Activated CD4-positive, alpha-beta T cell treated with anti-CD3 and anti-CD28 coated beads, Interleukin-2, amount 10 ng/mL, durations not matched to agents 24 days and 14 days (primary cell): ENCODE measurements at regions not wholly inside any gene's neighbourhood (a gene's known extent, or its start where the extent isn't known, plus 50 kb on each side); places are given as distances from the start of the nearest gene placed in this dataset.

ENCODE experiments used
- DNase-seq: peaks from one replicate; pipeline ENCODE4 v3.0.0; 2022
- H3K27ac Mint-ChIP-seq: one replicate; pipeline ENCODE4 v1.8.0; 2022; ENCODE audit warnings: mild to moderate bottlenecking, mixed read lengths
- H3K27me3 Mint-ChIP-seq: one replicate; pipeline ENCODE4 v1.8.0; 2022; ENCODE audit warnings: mixed read lengths
- H3K36me3 Mint-ChIP-seq: one replicate; pipeline ENCODE4 v1.8.0; 2022; ENCODE audit warnings: low read depth, mild to moderate bottlenecking, mixed read lengths
- H3K4me1 Mint-ChIP-seq: one replicate; pipeline ENCODE4 v1.8.0; 2021; ENCODE audit warnings: mixed read lengths
- H3K4me3 Mint-ChIP-seq: one replicate; pipeline ENCODE4 v1.8.0; 2022; ENCODE audit warnings: mild to moderate bottlenecking, moderate library complexity, mixed read lengths
- H3K9me3 Mint-ChIP-seq: one replicate; pipeline ENCODE4 v1.8.0; 2021; ENCODE audit warnings: mixed read lengths
- intact Hi-C: fragments of 100-400 bp; cut with micrococcal nuclease; formaldehyde crosslinking; loops from one replicate; pipeline ENCODE4 v1.15.1; 2023

- H3K4me3 Mint-ChIP-seq = no peak overlapping the region
- intact Hi-C loops = no loop called here
- H3K27me3 Mint-ChIP-seq = peaks cover 2% of the 10 kb centered on the region
- H3K36me3 Mint-ChIP-seq = no peaks in the 10 kb centered on the region
- H3K4me1 Mint-ChIP-seq = no peaks in the 10 kb centered on the region
- H3K9me3 Mint-ChIP-seq = no peaks in the 10 kb centered on the region
- DNase-seq = no peak
- no peak overlapping the region for H3K27ac Mint-ChIP-seq
Measured at GRCh38 chr14:101466456-101467180, 94.7 kb upstream of the DIO3 start.

- H3K4me3 Mint-ChIP-seq = no peak overlapping the region
- H3K4me1 Mint-ChIP-seq = no peaks in the 10 kb centered on the region
- DNase-seq = no peak
- no peaks in the 10 kb centered on the region for H3K27me3 Mint-ChIP-seq
- H3K9me3 Mint-ChIP-seq = no peaks in the 10 kb centered on the region
- no peaks in the 10 kb centered on the region for H3K36me3 Mint-ChIP-seq
- intact Hi-C loops = no loop called here
- no peak overlapping the region for H3K27ac Mint-ChIP-seq
Measured at GRCh38 chr14:101467181-101467926, 93.9 kb upstream of the DIO3 start.

- H3K27ac Mint-ChIP-seq = no peak overlapping the region
- no peaks in the 10 kb centered on the region for H3K36me3 Mint-ChIP-seq
- intact Hi-C loops = no loop called here
- no peak overlapping the region for H3K4me3 Mint-ChIP-seq
- H3K9me3 Mint-ChIP-seq = no peaks in the 10 kb centered on the region
- no peaks in the 10 kb centered on the region for H3K4me1 Mint-ChIP-seq
- no peaks in the 10 kb centered on the region for H3K27me3 Mint-ChIP-seq
- no peak for DNase-seq
Measured at GRCh38 chr14:101469382-101470247, 91.7 kb upstream of the DIO3 start.

GRCh38 chr14:101470266-101470665, 91.0 kb upstream of the DIO3 start:
- H3K27me3 Mint-ChIP-seq = no peaks in the 10 kb centered on the region
- intact Hi-C loops = no loop called here
- no peak for DNase-seq

GRCh38 chr14:101471723-101472517, 89.4 kb upstream of the DIO3 start:
- H3K27me3 Mint-ChIP-seq = no peaks in the 10 kb centered on the region
- no peaks in the 10 kb centered on the region for H3K4me1 Mint-ChIP-seq
- no peak for DNase-seq
- intact Hi-C loops = no loop called here
- H3K36me3 Mint-ChIP-seq = no peaks in the 10 kb centered on the region
- no peak overlapping the region for H3K27ac Mint-ChIP-seq
- H3K9me3 Mint-ChIP-seq = no peaks in the 10 kb centered on the region
- no peak overlapping the region for H3K4me3 Mint-ChIP-seq

More at GRCh38 chr14:101470266-101470665, 91.0 kb upstream of the DIO3 start:
- H3K36me3 Mint-ChIP-seq = no peaks in the 10 kb centered on the region
- no peak overlapping the region for H3K4me3 Mint-ChIP-seq
- H3K27ac Mint-ChIP-seq = no peak overlapping the region
- no peaks in the 10 kb centered on the region for H3K9me3 Mint-ChIP-seq
- H3K4me1 Mint-ChIP-seq = no peaks in the 10 kb centered on the region

- intact Hi-C loops = no loop called here
- DNase-seq = no peak
- no peaks in the 10 kb centered on the region for H3K36me3 Mint-ChIP-seq
- no peaks in the 10 kb centered on the region for H3K27me3 Mint-ChIP-seq
- H3K4me3 Mint-ChIP-seq = no peak overlapping the region
- H3K4me1 Mint-ChIP-seq = no peaks in the 10 kb centered on the region
- no peaks in the 10 kb centered on the region for H3K9me3 Mint-ChIP-seq
- H3K27ac Mint-ChIP-seq = no peak overlapping the region
Measured at GRCh38 chr14:101472518-101472849, 88.8 kb upstream of the DIO3 start.

- H3K4me1 Mint-ChIP-seq = no peaks in the 10 kb centered on the region
- intact Hi-C loops = no loop called here
Measured at GRCh38 chr14:101473045-101473729, 88.1 kb upstream of the DIO3 start.

GRCh38 chr14:101473795-101474562, 87.3 kb upstream of the DIO3 start:
- intact Hi-C loops = no loop called here
- Mint-ChIP-seq H3K4me3 (no peak overlapping the region), H3K36me3 (no peaks in the 10 kb centered on the region), H3K27ac (no peak overlapping the region), H3K9me3 (no peaks in the 10 kb centered on the region), H3K4me1 (no peaks in the 10 kb centered on the region), H3K27me3 (no peaks in the 10 kb centered on the region)
- no peak for DNase-seq

More at GRCh38 chr14:101473045-101473729, 88.1 kb upstream of the DIO3 start:
- DNase-seq = no peak
- Mint-ChIP-seq H3K27me3 (no peaks in the 10 kb centered on the region), H3K4me3 (no peak overlapping the region), H3K36me3 (no peaks in the 10 kb centered on the region), H3K9me3 (no peaks in the 10 kb centered on the region), H3K27ac (no peak overlapping the region)

- intact Hi-C loops = no loop called here
- Mint-ChIP-seq H3K27ac (no peak overlapping the region), H3K27me3 (no peaks in the 10 kb centered on the region), H3K4me1 (no peaks in the 10 kb centered on the region), H3K36me3 (no peaks in the 10 kb centered on the region), H3K9me3 (no peaks in the 10 kb centered on the region), H3K4me3 (no peak overlapping the region)
- no peak for DNase-seq
Measured at GRCh38 chr14:101474563-101475455, 86.5 kb upstream of the DIO3 start.

- DNase-seq = no peak
- Mint-ChIP-seq H3K4me3 (no peak overlapping the region), H3K27me3 (no peaks in the 10 kb centered on the region), H3K4me1 (no peaks in the 10 kb centered on the region), H3K9me3 (no peaks in the 10 kb centered on the region), H3K36me3 (no peaks in the 10 kb centered on the region), H3K27ac (no peak overlapping the region)
- intact Hi-C loops = no loop called here
Measured at GRCh38 chr14:101475456-101476257, 85.6 kb upstream of the DIO3 start.

GRCh38 chr14:101476258-101476915, 84.9 kb upstream of the DIO3 start:
- H3K27ac Mint-ChIP-seq = no peak overlapping the region
- H3K27me3 Mint-ChIP-seq = no peaks in the 10 kb centered on the region
- intact Hi-C loops = no loop called here
- H3K9me3 Mint-ChIP-seq = no peaks in the 10 kb centered on the region
- no peak overlapping the region for H3K4me3 Mint-ChIP-seq
- H3K36me3 Mint-ChIP-seq = no peaks in the 10 kb centered on the region
- H3K4me1 Mint-ChIP-seq = no peaks in the 10 kb centered on the region
- DNase-seq = no peak
